SK-N-SH treated with all-trans-retinoic acid at 6 μM for 48 hours (cell line): ENCODE measurements at regions not wholly inside any gene's neighbourhood (a gene's known extent, or its start where the extent isn't known, plus 50 kb on each side); places are given as distances from the start of the nearest gene placed in this dataset.

Experiments
- ATAC-seq: fragments of 200-7000 bp; cut with Tn5 transposase; 3 replicates; pipeline ENCODE4 v1.9.1; 2020; ENCODE audit warnings: mild to moderate bottlenecking, moderate library complexity
- ARNTL ChIP-seq: fragments of 450-650 bp; formaldehyde crosslinking; IDR thresholded peaks from 2 replicates; pipeline ENCODE4 v1.5.0; 2020; ENCODE audit warnings: low read depth, mild to moderate bottlenecking, moderate library complexity, borderline replicate concordance
- BACH2 ChIP-seq: fragments of 250-450 bp; sonication (Bioruptor Pico); IDR thresholded peaks from 2 replicates; pipeline ENCODE4 v1.9.0; 2021; ENCODE audit warnings: mild to moderate bottlenecking, borderline replicate concordance
- CSDC2 ChIP-seq: fragments of 250-450 bp; sonication (Bioruptor Pico); IDR thresholded peaks from 2 replicates; pipeline ENCODE4 v1.5.0; 2020; ENCODE audit warnings: mild to moderate bottlenecking, moderate library complexity
- GLIS3 ChIP-seq: fragments of 250-450 bp; sonication (Bioruptor Pico); IDR thresholded peaks from 2 replicates; pipeline ENCODE4 v1.5.0; 2020; ENCODE audit warnings: mild to moderate bottlenecking, moderate library complexity
- ISL1 ChIP-seq: fragments of 250-450 bp; sonication (Bioruptor Pico); IDR thresholded peaks from 2 replicates; pipeline ENCODE4 v2.1.2; 2022; ENCODE audit warnings: mild to moderate bottlenecking, moderate library complexity
- OSR1 ChIP-seq: fragments of 250-450 bp; sonication (Bioruptor Pico); IDR thresholded peaks from 2 replicates; pipeline ENCODE4 v1.8.0; 2022; ENCODE audit warnings: moderate library complexity, mild to moderate bottlenecking, inconsistent platforms
- PPARA ChIP-seq: fragments of 250-450 bp; sonication (Bioruptor Pico); IDR thresholded peaks from 2 replicates; pipeline ENCODE4 v1.5.0; 2020; ENCODE audit warnings: mild to moderate bottlenecking, borderline replicate concordance
- RARB ChIP-seq: fragments of 250-450 bp; sonication (Bioruptor Pico); IDR thresholded peaks from 2 replicates; pipeline ENCODE4 v1.8.0; 2021; ENCODE audit warnings: mild to moderate bottlenecking, moderate library complexity
- SNAI2 ChIP-seq: fragments of 250-450 bp; sonication (Bioruptor Pico); IDR thresholded peaks from 2 replicates; pipeline ENCODE4 v1.5.0; 2020; ENCODE audit warnings: mild to moderate bottlenecking, moderate library complexity
- TCF4 ChIP-seq: fragments of 250-450 bp; sonication (Bioruptor Pico); IDR thresholded peaks from 2 replicates; pipeline ENCODE4 v1.8.0; 2021; ENCODE audit warnings: mild to moderate bottlenecking, moderate library complexity, borderline replicate concordance
- TOX ChIP-seq: fragments of 250-450 bp; sonication (Bioruptor Pico); IDR thresholded peaks from 2 replicates; pipeline ENCODE4 v1.8.0; 2021; ENCODE audit warnings: mild to moderate bottlenecking, moderate library complexity, borderline replicate concordance
- ZC3H10 ChIP-seq: fragments of 250-450 bp; sonication (Bioruptor Pico); IDR thresholded peaks from 2 replicates; pipeline ENCODE4 v1.5.1; 2021; ENCODE audit warnings: mild to moderate bottlenecking, moderate library complexity
- ZFP3 ChIP-seq: fragments of 250-450 bp; sonication (Bioruptor Pico); IDR thresholded peaks from 2 replicates; pipeline ENCODE4 v1.5.0; 2020; ENCODE audit warnings: mild to moderate bottlenecking, moderate library complexity
- ZFP30 ChIP-seq: fragments of 450-650 bp; formaldehyde crosslinking; IDR thresholded peaks from 2 replicates; pipeline ENCODE4 v1.5.0; 2022; ENCODE audit warnings: mild to moderate bottlenecking, moderate library complexity
- ZNF565 ChIP-seq: fragments of 450-650 bp; formaldehyde crosslinking; conservative IDR thresholded peaks from 2 replicates; pipeline ENCODE4 v1.5.0; 2020; ENCODE audit warnings: low read depth, mild to moderate bottlenecking, moderate library complexity
- ZNF70 ChIP-seq: fragments of 450-650 bp; formaldehyde crosslinking; IDR thresholded peaks from 2 replicates; pipeline ENCODE4 v1.5.0; 2020; ENCODE audit warnings: mild to moderate bottlenecking, moderate library complexity
- ZNF8 ChIP-seq: fragments of 450-650 bp; formaldehyde crosslinking; IDR thresholded peaks from 2 replicates; pipeline ENCODE4 v1.5.0; 2020; ENCODE audit warnings: mild to moderate bottlenecking, moderate library complexity
- TF ChIP-seq, protein P1 (sequence below): fragments of 250-450 bp; sonication (Bioruptor Pico); IDR thresholded peaks from 2 replicates; pipeline ENCODE4 v1.5.0; 2020; ENCODE audit warnings: mild to moderate bottlenecking, moderate library complexity
- TF ChIP-seq, protein P2 (sequence below): fragments of 250-450 bp; sonication (Bioruptor Pico); IDR thresholded peaks from 2 replicates; pipeline ENCODE4 v1.8.0; 2020; ENCODE audit warnings: mild to moderate bottlenecking, moderate library complexity, borderline replicate concordance
- TF ChIP-seq, protein P3 (sequence below): fragments of 250-450 bp; sonication (Bioruptor Pico); IDR thresholded peaks from 2 replicates; pipeline ENCODE4 v1.5.1; 2021; ENCODE audit warnings: mild to moderate bottlenecking, moderate library complexity
- TF ChIP-seq, protein P4 (sequence below): fragments of 250-450 bp; sonication (Bioruptor Pico); IDR thresholded peaks from 2 replicates; pipeline ENCODE4 v1.8.0; 2021; ENCODE audit warnings: low read depth, mild to moderate bottlenecking, moderate library complexity, borderline replicate concordance
- TF ChIP-seq, protein P5 (sequence below): fragments of 250-450 bp; sonication (Bioruptor Pico); IDR thresholded peaks from 2 replicates; pipeline ENCODE4 v1.5.1; 2020; ENCODE audit warnings: low read depth, mild to moderate bottlenecking, moderate library complexity

DNA sequence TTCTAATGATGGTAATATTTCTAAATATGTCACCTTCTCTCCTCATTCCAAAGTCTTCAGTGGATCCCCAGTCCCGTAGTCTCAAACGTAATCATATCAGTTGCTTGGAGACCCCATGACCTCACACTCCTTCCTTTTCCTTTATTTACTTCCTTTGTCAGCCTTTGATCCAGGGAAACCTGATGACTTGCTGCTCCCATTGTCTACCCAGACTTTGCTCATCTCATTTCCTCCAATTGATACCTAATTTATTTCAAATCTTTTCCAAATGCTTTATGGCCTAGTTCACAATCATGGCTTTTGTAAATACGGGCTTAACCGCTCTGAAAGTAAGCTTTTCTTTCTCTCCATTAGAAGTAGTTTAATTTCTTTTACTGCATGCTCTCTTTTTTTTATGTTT, 402.4 kb upstream of the CYRIA start:
- TF ChIP-seq, protein P1, sequence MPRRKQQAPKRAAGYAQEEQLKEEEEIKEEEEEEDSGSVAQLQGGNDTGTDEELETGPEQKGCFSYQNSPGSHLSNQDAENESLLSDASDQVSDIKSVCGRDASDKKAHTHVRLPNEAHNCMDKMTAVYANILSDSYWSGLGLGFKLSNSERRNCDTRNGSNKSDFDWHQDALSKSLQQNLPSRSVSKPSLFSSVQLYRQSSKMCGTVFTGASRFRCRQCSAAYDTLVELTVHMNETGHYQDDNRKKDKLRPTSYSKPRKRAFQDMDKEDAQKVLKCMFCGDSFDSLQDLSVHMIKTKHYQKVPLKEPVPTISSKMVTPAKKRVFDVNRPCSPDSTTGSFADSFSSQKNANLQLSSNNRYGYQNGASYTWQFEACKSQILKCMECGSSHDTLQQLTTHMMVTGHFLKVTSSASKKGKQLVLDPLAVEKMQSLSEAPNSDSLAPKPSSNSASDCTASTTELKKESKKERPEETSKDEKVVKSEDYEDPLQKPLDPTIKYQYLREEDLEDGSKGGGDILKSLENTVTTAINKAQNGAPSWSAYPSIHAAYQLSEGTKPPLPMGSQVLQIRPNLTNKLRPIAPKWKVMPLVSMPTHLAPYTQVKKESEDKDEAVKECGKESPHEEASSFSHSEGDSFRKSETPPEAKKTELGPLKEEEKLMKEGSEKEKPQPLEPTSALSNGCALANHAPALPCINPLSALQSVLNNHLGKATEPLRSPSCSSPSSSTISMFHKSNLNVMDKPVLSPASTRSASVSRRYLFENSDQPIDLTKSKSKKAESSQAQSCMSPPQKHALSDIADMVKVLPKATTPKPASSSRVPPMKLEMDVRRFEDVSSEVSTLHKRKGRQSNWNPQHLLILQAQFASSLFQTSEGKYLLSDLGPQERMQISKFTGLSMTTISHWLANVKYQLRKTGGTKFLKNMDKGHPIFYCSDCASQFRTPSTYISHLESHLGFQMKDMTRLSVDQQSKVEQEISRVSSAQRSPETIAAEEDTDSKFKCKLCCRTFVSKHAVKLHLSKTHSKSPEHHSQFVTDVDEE (CRISPR knock-in tag), result no peak
- TF ChIP-seq OSR1 (CRISPR knock-in tag), result no peak
- TF ChIP-seq ZNF70 (CRISPR knock-in tag), result no peak
- TF ChIP-seq TOX (CRISPR knock-in tag), result no peak
- TF ChIP-seq ZFP30 (CRISPR knock-in tag), result no peak
- TF ChIP-seq, protein P2, sequence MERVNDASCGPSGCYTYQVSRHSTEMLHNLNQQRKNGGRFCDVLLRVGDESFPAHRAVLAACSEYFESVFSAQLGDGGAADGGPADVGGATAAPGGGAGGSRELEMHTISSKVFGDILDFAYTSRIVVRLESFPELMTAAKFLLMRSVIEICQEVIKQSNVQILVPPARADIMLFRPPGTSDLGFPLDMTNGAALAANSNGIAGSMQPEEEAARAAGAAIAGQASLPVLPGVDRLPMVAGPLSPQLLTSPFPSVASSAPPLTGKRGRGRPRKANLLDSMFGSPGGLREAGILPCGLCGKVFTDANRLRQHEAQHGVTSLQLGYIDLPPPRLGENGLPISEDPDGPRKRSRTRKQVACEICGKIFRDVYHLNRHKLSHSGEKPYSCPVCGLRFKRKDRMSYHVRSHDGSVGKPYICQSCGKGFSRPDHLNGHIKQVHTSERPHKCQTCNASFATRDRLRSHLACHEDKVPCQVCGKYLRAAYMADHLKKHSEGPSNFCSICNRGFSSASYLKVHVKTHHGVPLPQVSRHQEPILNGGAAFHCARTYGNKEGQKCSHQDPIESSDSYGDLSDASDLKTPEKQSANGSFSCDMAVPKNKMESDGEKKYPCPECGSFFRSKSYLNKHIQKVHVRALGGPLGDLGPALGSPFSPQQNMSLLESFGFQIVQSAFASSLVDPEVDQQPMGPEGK, result no peak
- no peak for TF ChIP-seq RARB (CRISPR knock-in tag)
- TF ChIP-seq ZNF8 (CRISPR knock-in tag), result no peak
- no peak for TF ChIP-seq ARNTL
- TF ChIP-seq, protein P3, sequence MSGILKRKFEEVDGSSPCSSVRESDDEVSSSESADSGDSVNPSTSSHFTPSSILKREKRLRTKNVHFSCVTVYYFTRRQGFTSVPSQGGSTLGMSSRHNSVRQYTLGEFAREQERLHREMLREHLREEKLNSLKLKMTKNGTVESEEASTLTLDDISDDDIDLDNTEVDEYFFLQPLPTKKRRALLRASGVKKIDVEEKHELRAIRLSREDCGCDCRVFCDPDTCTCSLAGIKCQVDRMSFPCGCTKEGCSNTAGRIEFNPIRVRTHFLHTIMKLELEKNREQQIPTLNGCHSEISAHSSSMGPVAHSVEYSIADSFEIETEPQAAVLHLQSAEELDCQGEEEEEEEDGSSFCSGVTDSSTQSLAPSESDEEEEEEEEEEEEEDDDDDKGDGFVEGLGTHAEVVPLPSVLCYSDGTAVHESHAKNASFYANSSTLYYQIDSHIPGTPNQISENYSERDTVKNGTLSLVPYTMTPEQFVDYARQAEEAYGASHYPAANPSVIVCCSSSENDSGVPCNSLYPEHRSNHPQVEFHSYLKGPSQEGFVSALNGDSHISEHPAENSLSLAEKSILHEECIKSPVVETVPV (CRISPR knock-in tag), result no peak
- TF ChIP-seq, protein P4, sequence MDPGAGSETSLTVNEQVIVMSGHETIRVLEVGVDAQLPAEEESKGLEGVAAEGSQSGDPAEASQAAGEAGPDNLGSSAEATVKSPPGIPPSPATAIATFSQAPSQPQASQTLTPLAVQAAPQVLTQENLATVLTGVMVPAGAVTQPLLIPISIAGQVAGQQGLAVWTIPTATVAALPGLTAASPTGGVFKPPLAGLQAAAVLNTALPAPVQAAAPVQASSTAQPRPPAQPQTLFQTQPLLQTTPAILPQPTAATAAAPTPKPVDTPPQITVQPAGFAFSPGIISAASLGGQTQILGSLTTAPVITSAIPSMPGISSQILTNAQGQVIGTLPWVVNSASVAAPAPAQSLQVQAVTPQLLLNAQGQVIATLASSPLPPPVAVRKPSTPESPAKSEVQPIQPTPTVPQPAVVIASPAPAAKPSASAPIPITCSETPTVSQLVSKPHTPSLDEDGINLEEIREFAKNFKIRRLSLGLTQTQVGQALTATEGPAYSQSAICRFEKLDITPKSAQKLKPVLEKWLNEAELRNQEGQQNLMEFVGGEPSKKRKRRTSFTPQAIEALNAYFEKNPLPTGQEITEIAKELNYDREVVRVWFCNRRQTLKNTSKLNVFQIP (CRISPR knock-in tag), result no peak
- TF ChIP-seq GLIS3, result no peak
- TF ChIP-seq PPARA (CRISPR knock-in tag), result no peak
- no peak for TF ChIP-seq ZNF565 (CRISPR knock-in tag)
- no peak for TF ChIP-seq BACH2
- TF ChIP-seq, protein P5, sequence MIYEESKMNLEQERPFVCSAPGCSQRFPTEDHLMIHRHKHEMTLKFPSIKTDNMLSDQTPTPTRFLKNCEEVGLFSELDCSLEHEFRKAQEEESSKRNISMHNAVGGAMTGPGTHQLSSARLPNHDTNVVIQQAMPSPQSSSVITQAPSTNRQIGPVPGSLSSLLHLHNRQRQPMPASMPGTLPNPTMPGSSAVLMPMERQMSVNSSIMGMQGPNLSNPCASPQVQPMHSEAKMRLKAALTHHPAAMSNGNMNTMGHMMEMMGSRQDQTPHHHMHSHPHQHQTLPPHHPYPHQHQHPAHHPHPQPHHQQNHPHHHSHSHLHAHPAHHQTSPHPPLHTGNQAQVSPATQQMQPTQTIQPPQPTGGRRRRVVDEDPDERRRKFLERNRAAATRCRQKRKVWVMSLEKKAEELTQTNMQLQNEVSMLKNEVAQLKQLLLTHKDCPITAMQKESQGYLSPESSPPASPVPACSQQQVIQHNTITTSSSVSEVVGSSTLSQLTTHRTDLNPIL (CRISPR knock-in tag), result no peak
- TF ChIP-seq ZC3H10 (CRISPR knock-in tag), result no peak
- no peak for TF ChIP-seq TCF4 (CRISPR knock-in tag)
- no peak for TF ChIP-seq CSDC2
- no peak for TF ChIP-seq SNAI2
- no peak for ATAC-seq

DNA sequence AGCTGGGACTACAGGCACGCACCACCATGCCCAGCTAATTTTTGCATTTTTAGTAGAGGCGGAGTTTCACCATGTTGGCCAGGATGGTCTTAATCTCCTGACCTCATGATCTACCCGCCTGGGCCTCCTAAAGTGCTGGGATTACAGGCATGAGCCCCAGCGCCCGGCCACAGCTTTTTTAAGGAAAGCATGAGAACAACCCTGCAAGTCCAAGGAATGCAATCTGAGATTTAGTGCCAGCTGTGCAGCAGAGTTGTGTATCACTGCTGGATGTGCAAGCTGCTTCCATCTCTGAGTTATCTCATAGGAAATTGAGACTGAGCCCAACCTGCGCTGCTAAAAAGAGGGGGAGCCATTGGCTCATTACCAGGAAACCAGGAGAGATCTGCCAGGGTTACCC, 399.9 kb upstream of the CYRIA start:
- TF ChIP-seq ZNF8 (CRISPR knock-in tag), result no peak
- no peak for TF ChIP-seq RARB (CRISPR knock-in tag)
- no peak for TF ChIP-seq ARNTL
- TF ChIP-seq, protein P3 (CRISPR knock-in tag), result no peak
- no peak for TF ChIP-seq ZC3H10 (CRISPR knock-in tag)
- no peak for TF ChIP-seq BACH2
- TF ChIP-seq, protein P1 (CRISPR knock-in tag), result no peak
- no peak for TF ChIP-seq ISL1
- no peak for TF ChIP-seq TOX (CRISPR knock-in tag)
- no peak for TF ChIP-seq GLIS3
- no peak for TF ChIP-seq ZFP3 (CRISPR knock-in tag)
- no peak for TF ChIP-seq ZFP30 (CRISPR knock-in tag)
- TF ChIP-seq SNAI2, result no peak
- ATAC-seq, result no peak
